ENCODE measurements at regions not wholly inside any gene's neighbourhood (a gene's known extent, or its start where the extent isn't known, plus 50 kb on each side); places are given as distances from the start of the nearest gene placed in this dataset.

GRCh38 chr3:8213286-8213685, 288.3 kb upstream of the LMCD1 start:
- TF ChIP-seq CTCF (IDR thresholded peaks at IDR 0.05) = no peak
- no peak for TF ChIP-seq POLR2A (IDR thresholded peaks at IDR 0.05)
